Stimulated activated CD8-positive, alpha-beta memory T cell treated with anti-CD3 and anti-CD28 coated beads, Interleukin-12 subunit alpha, Interleukin-12 subunit beta, amount 100 ng/mL, for 1 hour (primary cell): ENCODE measurements at regions not wholly inside any gene's neighbourhood (a gene's known extent, or its start where the extent isn't known, plus 50 kb on each side); places are given as distances from the start of the nearest gene placed in this dataset.

Source experiments
- DNase-seq: peaks from one replicate; pipeline ENCODE4 v3.0.0-alpha.2; 2020; ENCODE audit warnings: low read depth

GRCh38 chr1:38102636-38103035 is 56.0 kb upstream of the POU3F1 start:
- no peak for DNase-seq

GRCh38 chr1:38101037-38101785 is 54.6 kb upstream of the POU3F1 start:
- DNase-seq = no peak

GRCh38 chr1:38098101-38098847 is 51.7 kb upstream of the POU3F1 start:
- no peak for DNase-seq

- DNase-seq = no peak
These were observed 50.8 kb upstream of the POU3F1 start for GRCh38 chr1:38097284-38097898.
